ENCODE measurements at regions not wholly inside any gene's neighbourhood (a gene's known extent, or its start where the extent isn't known, plus 50 kb on each side); places are given as distances from the start of the nearest gene placed in this dataset.

DNA sequence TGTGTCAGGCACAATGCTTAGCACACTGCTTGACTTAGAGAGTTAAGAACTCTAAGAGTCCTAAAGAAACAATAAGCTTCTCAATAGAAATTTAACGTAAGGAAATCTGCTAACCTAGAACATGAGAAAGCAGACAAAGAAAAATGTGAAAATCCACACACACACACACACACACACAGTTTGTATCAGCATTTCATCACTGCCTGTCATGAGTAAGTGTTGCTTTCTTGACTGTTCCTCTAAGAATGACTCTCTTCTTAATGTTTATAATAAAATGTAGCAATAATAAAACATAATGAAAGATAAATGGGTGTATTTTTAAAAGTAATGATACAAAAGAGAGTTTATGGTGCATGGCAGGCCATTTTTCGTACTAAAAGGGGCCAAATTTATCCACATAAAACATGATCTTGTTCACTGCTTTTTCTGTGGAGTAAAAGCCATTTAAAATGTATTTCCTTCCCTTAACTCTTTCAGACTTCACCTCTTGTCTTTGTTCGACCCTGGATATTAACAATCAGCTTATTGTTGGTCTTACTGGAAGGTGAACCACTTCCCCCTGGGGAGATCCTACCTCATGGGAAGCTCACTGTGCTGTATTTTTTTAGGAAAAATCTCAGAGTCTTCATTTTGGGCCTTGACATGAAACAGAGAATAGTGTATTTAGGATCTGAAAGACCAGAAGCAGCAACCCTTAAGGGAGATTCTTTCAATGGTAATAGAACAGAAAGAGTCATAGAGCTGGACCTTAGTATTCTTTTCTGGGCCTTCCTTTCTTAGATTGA is 107.3 kb upstream of the ANKRD55 start:
- TF ChIP-seq CTCF (IDR thresholded peaks at IDR 0.05) = no peak
- TF ChIP-seq POLR2A (IDR thresholded peaks at IDR 0.05) = no peak

All from prostate gland (tissue), 2 donors.